ENCODE measurements at regions not wholly inside any gene's neighbourhood (a gene's known extent, or its start where the extent isn't known, plus 50 kb on each side); places are given as distances from the start of the nearest gene placed in this dataset.

GRCh38 chr5:113935453-113935852 lies 422.0 kb downstream of the YTHDC2 start (continued):
- no peak for TF ChIP-seq OSR1 (CRISPR knock-in tag; IDR thresholded peaks at IDR 0.05)
- TF ChIP-seq ZFP3 (CRISPR knock-in tag; IDR thresholded peaks at IDR 0.05): no peak

GRCh38 chr5:113937301-113937700 lies 423.8 kb downstream of the YTHDC2 start:
- no peak for TF ChIP-seq CSRNP3 (CRISPR knock-in tag; IDR thresholded peaks at IDR 0.05)
- TF ChIP-seq ISL1 (CRISPR knock-in tag; IDR thresholded peaks at IDR 0.05): no peak
- no peak for TF ChIP-seq SNAI2 (CRISPR knock-in tag; IDR thresholded peaks at IDR 0.05)
- TF ChIP-seq ZC3H10 (CRISPR knock-in tag; IDR thresholded peaks at IDR 0.05): no peak
- ATAC-seq: no peak

- TF ChIP-seq POU6F1 (CRISPR knock-in tag; IDR thresholded peaks at IDR 0.05; ENCODE audit: borderline replicate concordance, low read depth): no peak
- TF ChIP-seq ZNF70 (CRISPR knock-in tag; IDR thresholded peaks at IDR 0.05): no peak
- no peak for TF ChIP-seq ISL1 (CRISPR knock-in tag; IDR thresholded peaks at IDR 0.05)
- no peak for TF ChIP-seq ZFP3 (CRISPR knock-in tag; IDR thresholded peaks at IDR 0.05)
- TF ChIP-seq RARB (CRISPR knock-in tag; IDR thresholded peaks at IDR 0.05): no peak
- TF ChIP-seq ARNTL (CRISPR knock-in tag; IDR thresholded peaks at IDR 0.05; ENCODE audit: borderline replicate concordance, low read depth): no peak
- no peak for TF ChIP-seq ESRRG (CRISPR knock-in tag; IDR thresholded peaks at IDR 0.05)
- no peak for TF ChIP-seq GLIS3 (CRISPR knock-in tag; IDR thresholded peaks at IDR 0.05)
- TF ChIP-seq ZNF565 (CRISPR knock-in tag; conservative IDR thresholded peaks at IDR 0.05; ENCODE audit: low read depth): no peak
- no peak for TF ChIP-seq TCF4 (CRISPR knock-in tag; IDR thresholded peaks at IDR 0.05; ENCODE audit: borderline replicate concordance)
- no peak for TF ChIP-seq TSHZ2 (CRISPR knock-in tag; IDR thresholded peaks at IDR 0.05)
- no peak for TF ChIP-seq PPARA (CRISPR knock-in tag; IDR thresholded peaks at IDR 0.05; ENCODE audit: borderline replicate concordance)
- TF ChIP-seq PATZ1 (CRISPR knock-in tag; IDR thresholded peaks at IDR 0.05; ENCODE audit: borderline replicate concordance): no peak
- TF ChIP-seq TOX (CRISPR knock-in tag; IDR thresholded peaks at IDR 0.05; ENCODE audit: borderline replicate concordance): no peak
- TF ChIP-seq CSDC2 (CRISPR knock-in tag; IDR thresholded peaks at IDR 0.05): no peak
- TF ChIP-seq ZNF8 (CRISPR knock-in tag; IDR thresholded peaks at IDR 0.05): no peak
- TF ChIP-seq SNAI2 (CRISPR knock-in tag; IDR thresholded peaks at IDR 0.05): no peak
- no peak for TF ChIP-seq CSRNP3 (CRISPR knock-in tag; IDR thresholded peaks at IDR 0.05)
- TF ChIP-seq ZC3H10 (CRISPR knock-in tag; IDR thresholded peaks at IDR 0.05): no peak
- no peak for TF ChIP-seq BACH2 (CRISPR knock-in tag; IDR thresholded peaks at IDR 0.05; ENCODE audit: borderline replicate concordance)
- ATAC-seq: no peak
These were observed 421.9 kb upstream of the KCNN2 start for GRCh38 chr5:113939988-113940387.

All from SK-N-SH treated with all-trans-retinoic acid at 6 μM for 48 hours (cell line).